ENCODE measurements at regions not wholly inside any gene's neighbourhood (a gene's known extent, or its start where the extent isn't known, plus 50 kb on each side); places are given as distances from the start of the nearest gene placed in this dataset.
"Not testable (repeated sequence)": the region's sequence is repeated elsewhere in the genome, so short reads cannot be mapped to it uniquely, and the experiment has no call there.

DNA sequence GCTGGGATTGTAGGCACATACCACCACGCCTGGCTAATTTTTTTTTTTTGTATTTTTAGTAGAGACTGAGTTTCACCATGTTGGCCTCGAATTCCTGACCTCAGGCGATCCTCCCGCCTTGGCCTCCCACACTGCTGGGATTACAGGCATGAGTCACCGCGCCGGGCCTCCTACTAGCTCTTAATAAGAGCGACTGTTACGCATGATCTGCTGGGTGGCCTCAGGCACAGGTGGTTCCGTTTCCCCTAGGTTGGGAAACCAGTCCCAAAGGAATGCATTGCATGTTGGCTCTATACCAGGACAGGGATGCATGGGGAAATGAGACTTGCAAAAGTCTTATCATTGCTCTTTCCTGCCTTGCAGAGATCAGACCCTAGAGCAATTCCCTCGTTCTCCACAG lies 184.7 kb upstream of the PPP1R26 start:
- ATAC-seq (no peak), DNase-seq (no peak)

DNA sequence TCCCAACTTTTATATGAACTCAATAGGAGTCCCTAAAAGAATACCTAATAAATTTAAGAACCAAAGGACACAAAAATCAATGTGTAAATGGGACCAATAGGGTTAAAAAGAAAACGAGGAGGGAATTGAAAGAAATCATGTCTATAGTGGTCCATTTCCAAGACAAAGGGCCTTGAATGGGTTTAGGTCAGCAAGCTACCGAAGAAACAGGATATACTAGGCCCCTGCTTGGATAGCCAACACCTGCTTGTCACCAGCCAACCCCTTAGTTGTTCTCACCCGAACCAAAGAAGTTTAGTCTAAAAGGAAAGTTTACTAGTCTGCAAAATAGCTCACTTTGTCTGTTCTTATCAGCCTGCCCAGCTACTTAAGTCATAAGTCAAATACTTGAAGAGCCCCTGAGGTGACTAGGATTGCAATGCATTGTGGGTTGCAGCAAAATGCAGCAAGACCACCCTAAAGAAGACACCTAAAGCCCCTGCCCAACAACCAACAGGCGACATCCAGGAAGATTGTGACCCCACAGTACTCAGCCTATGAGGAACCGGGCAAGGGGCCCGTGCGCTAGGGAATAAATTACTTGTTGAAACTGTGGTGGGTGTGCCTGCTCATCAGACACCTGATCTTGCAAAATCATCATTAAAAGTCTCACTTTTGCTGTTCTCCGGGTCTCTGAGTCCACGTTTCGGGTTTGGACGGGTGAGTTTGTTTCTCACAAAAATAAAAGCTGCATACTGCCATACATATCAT lies 183.9 kb upstream of the PPP1R26 start:
- DNase-seq = no peak
- no peak for ATAC-seq

DNA sequence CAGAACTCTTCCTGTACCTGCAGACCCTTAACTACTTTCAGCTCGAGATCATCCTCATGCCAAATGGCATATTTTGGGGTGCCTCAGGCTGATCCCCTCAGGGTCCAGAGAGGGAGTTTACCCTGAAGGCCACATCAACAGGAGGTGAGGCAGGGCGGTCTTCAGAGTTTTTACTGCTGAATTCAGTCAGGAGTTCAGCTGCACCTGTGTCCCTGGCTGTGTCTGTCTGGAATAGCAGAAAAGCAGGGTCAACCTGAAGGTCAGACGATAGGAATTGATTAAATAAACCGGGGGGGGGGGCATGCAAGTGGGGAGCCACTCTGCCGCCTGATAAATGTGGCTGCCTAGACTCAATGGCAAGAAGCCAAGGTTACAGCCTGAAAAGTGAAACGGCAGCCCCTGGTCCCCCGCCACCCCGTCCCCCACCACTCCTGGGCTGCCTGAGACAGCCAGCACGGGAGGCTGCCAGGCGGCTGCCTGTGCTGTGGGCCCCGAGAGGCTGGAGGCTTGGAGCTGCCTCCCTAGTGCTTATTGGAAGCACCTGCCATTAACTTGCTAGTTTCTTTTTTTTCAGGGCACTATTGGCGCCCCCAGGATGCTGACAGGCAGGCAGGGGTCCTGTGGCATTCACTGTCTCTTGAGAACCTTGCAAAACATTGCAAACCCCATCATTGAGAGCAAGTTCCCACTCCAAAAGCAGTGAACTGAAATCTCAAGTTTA lies 182.7 kb upstream of the PPP1R26 start:
- DNase-seq = no peak

DNA sequence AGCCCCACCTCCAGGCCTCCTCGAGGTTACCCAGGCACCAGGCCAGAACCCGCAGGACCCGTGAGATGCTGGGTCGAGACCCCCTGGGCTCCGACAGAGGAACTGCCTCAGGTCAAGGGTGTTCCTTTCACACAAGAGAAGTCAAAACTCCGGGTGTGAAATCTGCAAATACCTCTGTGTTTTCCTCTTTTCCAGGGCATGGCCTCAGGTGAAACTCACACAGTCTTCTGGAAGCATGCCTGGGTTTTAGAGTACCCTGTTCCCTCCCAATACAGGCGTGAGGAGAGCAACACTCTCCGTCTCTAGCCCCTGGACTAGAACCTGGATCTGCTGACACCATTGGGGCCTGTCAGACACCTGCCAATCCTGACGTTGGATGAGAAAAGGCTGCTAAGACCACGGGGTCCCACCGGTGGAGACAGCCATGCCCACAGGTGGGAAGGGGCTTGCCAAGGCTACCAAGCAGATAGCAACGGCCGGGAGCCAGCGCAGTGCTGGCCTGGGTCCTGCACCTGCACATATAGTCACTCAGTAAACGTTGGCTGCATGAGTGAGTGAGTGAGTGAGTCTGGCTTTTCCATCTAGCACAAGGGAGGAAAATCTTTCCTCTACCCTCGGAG lies 182.0 kb upstream of the PPP1R26 start:
- ATAC-seq = no peak
- DNase-seq = no peak

More for the DNA sequence above, 182.7 kb upstream of the PPP1R26 start:
- no peak for ATAC-seq

DNA sequence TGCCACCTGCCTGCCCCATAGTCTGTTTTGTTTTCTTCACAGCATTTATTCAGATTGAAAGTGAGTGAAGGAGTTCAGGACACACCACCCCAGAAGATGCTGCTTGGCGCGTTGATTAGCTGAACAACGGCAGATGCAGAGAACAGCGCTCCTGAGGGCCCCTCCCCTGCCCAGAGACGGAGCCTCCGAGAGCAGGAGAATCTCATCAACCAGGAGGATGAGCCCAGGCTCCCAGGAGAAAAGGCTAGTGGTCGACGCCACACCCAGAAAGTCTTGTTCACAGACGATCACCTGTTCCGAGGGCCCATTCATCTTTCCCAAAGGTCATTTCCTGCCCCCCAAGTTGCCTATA lies 180.4 kb upstream of the PPP1R26 start:
- no peak for ATAC-seq
- DNase-seq = no peak

DNA sequence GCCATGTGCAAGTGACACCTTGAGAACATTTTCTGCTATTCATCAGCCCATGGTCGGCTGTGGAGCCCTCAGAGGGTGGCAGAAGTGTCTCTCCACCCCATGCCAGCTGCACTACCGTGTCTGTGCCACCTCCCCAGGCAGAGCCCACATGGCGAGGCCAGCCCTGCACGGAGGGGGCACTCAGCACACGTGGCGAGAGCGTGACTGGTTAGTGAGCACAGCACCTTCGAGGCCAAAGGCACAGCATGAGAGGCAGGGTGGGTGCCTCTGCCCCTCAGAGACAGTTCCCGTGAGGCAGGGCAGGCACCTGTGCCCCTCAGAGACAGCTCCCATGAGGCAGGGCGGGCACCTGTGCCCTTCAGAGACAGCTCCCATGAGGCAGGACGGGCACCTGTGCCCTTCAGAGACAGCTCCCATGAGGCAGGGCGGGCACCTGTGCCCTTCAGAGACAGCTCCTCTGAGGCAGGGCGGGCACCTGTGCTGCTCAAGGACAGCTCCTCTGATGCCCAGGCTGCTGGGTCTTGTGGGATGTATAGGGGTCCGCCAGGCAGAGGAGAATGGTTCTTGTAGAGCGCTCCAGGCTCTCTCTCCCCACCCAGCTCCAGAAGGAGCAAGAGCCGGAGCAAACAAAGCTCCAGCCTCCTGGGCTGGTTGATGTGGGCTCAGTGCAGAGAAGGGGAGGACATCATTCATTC lies 179.8 kb upstream of the PPP1R26 start:
- ATAC-seq = no peak
- DNase-seq = no peak

DNA sequence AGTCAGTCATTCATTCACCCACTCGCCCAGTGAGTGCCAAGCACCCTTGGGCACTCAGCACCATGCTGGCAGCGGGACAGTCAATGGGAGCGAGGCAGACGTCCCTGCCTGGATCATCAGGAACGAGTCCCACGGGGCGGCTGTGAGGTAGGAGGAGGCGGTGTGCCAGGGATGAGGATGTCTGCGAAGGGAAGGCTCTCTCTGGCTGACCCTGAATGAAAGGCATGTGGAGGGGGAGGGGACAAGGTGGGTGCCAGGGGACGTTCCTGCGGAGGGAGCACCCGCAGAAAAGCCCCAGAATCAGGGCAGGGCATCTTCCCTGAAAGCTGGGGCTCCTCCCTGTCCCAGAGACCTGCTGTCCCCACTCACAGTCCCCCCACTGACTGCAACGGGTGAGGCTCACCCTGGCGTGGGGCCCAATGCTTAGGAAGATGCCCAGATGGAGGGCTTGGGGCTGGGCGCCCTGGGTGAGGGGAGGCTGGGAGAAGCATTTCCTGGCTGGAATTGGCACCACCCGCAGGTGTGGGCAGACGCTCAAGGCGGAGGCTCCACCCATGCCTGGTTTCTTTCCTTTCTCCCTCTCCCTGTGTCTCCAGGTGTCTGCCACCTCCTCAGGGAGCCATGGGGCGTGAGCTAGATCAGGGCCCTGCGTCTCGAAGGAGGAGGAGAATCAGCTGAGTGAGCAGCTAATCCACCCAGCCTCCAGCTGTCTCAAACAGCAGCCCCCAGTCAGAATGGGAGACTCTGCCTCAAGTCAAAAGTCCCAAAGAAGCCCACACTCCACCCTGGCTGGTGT lies 179.0 kb upstream of the PPP1R26 start:
- DNase-seq (no peak), ATAC-seq (no peak)

DNA sequence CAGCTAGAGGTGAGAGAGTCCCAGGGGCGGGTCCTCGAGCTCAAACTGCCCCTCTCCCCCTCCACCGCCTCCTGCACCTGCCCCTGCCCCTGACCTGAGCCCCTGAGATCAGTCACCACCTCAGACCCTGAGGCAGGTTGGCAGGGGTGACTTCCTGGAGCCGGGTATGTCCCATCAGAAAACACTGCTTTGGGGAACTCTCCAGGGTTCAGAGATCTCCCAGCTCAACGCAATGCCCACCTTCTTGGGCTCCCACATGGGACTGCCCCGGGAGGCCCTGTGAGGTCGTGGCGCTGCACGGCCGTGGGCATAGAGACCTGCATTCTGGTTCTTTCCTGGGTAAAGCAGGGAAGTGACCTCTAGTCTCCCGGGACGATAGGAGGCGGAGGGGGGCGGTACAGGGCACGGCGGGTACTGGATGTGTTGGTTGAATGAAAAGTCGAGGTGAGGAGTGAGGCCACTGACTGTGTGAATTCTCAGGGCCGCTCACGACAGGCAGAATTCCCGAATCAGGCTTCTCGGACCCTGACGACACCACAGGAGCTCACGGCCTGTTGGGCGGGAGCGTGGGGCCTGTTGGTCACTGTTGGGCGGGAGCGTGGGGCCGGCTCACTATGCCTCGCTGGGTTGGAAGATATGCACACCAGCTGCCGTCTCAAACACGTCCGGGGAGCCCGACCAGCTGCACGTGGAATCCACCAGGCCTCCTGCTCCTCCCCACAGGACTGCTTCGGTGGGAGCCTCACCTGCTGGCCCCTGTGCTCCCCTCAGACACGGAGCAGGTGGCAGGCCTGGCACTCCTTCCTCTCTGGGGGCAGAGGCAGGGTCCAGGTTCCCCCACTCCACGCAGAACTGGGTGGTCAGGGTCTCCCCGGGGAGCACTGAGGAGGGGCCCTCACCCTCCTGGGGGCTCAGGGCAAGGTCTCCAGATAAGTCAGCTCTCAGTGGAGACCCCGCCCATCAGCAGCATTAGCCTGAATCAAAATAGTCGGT lies 178.0 kb upstream of the PPP1R26 start:
- DNase-seq (no peak), ATAC-seq (no peak)

DNA sequence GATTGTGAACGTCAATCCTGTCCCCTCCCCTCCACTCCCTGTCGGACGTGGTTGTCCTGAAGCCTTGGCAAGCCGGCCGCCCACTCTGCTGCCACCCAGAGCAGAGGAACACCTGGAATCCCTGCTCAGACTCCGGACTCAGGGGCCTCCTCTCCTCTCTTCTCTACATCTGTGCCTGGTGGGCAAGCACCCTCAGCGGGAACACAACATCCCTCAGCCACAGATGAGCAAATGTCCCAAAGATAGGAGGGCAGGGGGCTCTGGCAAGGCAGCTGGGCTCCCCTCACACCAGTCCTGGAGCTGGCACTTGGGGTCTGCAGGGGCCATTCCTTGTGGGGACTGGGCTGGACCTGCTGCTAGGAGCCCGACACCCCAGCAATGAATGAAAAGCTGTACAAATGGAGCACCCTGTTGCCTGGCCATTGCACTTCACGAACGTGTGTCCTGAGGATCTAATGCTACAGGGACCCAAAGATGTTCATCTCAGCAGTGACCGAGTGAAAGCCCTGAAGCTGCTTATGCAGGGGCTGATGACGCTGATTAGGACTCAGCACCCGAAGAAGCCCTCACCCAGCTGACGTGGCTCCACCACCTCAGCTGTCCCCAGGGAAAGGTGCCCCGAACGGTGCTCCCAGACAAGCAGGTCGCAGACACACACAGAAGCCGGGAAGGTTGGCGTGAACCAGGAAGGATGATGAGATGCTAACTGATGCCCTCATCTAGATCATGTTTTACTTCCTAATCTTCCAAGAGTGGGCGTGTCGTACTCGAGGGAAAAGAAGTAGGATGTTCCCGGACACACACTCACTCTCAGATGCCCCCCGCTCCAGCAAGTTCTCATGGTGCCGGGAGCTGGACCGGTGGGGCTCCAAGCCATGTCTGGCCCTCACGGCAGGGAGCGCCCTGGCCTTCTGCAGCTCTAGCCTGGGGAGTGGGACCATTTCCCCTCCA lies 177.0 kb upstream of the PPP1R26 start:
- ATAC-seq = no peak
- no peak for DNase-seq

DNA sequence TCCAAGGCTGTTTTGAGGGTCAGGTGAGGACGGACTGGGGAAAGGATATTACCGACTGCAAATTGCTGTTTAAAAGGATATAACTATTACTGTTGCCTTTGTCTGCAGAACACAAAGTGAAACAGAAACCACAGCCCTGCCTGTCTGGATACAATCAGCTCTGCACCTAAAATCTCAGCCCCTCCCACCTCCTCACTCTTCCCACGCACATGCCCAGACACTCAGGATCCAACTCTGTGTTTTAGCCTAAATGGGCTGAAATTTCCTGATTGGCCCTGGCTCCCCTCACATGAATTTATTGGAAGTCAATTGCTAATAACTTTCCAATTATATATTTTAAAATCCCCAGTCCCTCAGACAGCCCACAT lies 176.3 kb upstream of the PPP1R26 start:
- ATAC-seq = no peak
- DNase-seq = no peak

DNA sequence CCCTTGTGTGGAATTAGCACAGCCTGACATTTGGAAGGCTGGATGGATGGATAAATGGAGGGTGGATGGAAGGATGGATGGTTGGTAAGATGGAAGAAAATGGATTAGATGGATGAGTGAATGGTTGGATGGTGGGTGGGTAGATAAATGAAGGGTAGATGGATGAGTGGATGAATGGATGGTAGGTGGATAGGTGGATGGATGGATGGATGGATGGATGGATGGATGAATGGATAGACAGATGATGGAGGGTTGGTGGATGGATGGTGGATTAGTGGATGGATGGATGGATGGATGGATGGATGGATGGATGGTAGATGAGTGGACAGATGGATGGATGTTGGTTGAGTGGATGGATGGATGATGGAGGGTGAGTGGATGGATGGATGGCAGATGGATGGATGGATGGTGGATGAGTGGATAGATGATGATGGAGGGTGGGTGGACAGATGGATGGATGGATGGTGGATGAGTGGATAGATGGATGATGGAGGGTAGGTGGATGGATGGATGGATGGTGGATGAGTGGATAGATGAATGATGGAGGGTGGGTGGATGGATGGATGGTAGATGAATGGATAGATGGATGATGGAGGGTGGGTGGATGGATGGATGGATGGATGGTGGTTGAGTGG lies 175.6 kb upstream of the PPP1R26 start:
- no peak for ATAC-seq
- no peak for DNase-seq

DNA sequence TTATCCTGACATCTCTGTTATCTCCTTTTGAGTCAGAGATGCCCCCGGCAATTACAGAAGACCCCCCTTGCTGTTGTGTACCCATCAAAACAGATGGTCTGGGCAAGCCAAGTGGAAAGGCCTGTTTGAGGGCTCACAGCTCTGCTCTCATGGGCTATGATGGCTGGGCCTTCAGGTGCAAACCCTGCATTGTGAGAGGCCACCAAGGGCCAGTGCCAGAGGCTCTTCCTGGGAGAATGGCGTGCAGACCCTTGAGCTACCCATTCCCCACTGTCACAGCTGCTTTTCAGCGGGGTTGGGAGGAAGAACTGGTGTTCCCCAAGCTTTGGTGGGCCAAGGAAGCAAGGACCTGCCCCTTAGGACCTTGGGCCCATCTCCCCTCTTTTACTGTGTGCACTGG lies 174.7 kb upstream of the PPP1R26 start:
- DNase-seq (no peak), ATAC-seq (no peak)

DNA sequence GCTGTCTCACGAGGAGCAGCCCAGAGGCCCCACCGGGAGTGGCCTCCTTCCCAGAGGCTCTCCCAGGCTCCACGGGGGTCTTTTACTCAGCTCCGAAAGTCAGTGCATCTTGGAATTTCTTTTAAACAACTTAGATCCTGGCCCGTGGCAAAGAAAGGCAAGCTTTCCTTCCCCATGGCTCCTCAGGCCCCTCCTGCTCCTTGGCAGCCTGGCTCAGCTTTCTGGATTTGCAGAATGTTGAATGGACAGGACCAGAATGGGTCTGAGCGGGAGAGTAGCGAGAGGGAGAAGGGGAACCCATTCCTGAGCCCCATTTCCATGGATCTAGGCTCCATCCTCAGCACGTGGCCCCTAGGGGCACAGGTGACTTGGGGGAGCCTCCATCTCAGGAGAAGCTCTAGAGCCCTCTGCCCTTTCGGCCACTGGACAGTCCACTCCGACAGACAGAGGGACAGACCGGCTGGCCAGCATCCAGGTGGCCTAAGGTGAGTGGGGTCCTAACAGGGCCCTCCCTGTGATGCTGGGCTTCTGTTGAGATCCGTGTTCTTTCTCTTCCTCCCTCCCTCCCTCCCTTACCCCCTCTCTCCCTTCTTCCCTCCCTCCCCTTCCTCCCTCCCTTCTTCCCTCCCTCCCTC lies 173.9 kb upstream of the PPP1R26 start:
- ATAC-seq = no peak
- DNase-seq = no peak

DNA sequence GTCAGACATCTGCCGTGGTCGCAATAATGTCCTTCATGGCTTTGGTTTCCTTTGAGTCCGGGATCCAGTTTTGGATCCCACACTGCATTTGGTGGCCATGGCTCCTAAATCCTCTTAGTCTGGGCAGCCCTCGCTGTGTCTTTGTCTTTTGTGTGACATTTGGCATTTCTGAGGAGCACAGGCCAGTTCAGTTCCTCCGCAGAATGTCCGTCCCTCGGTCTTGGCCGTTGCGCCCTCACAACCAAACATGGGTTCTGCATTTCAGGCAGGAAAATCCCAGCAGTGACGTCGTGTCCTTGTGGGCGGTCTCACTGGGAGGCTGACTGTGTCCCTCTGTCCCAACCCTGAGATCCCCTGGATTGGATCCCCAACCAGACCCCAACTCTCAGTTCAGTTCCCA lies 172.9 kb upstream of the PPP1R26 start:
- no peak for ATAC-seq
- DNase-seq = no peak

DNA sequence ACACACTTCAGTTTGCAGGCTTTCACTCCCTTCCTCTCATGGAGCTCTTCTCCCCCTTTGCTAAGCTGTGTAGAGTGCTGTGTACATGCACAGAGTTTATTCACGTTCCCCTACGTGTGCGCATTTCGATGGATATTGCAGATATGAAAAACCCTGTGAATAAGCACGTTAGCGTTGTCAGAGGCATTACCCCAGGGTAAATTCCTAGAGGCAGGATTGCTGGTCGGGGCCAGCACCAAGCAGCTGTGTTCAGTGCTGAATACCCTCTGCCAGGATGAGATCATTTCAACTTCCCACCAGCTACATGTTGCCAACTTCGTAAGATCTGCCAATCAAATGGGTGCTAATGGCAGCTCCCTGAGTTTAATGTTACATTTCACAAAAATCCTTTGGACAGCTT lies 172.3 kb upstream of the PPP1R26 start:
- ATAC-seq (no peak), DNase-seq (no peak)

DNA sequence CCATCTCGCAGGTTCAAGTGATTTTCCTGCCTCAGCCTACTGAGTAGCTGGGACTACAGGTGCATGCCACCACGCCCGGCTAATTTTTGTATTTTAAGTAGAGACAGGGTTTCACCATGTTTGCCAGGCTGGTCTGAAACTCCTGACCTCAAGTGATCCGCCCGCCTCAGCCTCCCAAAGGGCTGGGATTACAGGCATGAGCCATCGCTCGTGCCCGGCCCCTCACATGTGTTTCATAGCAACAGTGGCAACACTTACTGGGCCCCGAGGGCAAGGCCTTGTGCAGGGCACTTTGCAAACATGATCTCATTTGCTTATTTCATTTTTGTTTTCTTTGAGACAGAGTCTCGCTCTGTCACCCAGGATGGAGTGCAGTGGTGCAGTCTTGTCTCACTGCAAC lies 171.7 kb upstream of the PPP1R26 start:
- ATAC-seq, DNase-seq: not testable (repeated sequence)

DNA sequence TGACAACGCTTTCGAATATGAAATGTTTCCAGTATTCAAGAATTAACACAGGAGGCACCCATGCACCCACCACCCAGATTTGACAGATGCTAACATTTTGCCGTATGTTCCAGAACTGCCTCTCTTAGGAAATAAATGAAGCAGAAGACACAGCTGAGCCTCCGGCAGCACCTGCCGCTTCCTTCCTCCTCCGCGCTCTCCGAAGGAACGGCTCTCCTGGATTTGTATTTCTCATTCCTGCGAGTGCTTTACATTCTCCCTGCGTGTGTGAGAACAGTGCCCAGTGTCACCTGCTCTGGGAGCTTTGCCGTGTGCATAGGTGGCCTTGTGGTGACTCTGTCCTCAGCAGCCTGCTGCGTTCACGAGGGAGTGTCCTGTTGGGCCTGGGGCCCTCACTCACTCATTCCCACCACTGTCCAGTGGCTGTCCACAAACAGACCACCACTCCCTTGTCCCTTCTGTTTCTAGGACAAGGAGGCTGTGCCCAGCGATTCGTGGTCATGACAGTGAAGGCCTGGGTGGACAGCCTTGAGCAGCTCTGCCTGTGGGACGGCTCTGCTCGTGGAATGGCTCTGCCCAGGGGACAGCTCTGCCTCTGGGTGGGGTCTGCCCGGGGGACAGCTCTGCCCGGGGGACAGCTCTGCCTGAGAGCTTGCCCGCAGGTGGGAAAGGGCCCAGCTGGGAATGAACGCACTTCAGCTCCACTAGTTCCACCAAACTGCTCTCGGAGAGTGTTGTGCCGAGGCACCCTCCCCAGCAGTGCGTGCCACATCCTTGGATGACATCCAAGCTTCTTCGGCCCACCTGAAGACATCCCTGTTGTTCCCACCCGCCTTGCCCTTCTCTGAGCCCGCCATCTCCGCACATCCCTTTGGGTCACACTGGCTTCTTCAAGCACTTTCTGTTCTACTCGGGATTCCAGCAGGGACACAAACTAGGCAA lies 170.5 kb upstream of the PPP1R26 start:
- DNase-seq = no peak
- no peak for ATAC-seq

DNA sequence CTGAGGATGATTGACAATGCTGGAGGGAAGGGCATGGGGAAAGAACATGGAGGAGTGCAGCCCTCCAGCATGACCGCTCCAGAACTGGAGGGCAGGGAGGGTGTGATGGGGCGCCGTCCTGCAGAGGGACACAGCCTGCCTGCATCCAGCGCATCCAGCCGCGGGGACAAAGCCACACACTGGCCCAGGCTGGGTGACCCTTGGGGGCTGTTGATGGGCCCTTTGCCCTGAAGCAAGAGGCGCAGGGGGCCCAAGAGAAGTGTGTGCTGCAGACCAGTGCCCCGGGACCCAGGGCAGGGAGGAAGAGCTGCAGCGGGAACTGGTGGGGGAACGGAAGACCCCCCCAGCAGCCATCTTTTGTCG lies 169.8 kb upstream of the PPP1R26 start:
- DNase-seq (no peak), ATAC-seq (no peak)

Measured in stimulated activated naive CD8-positive, alpha-beta T cell treated with anti-CD3 and anti-CD28 coated beads, Interleukin-15, Interleukin-2, amounts not matched to agents 100 U/mL and 50 U/mL, for 24 hours (primary cell).